ENCODE measurements at regions not wholly inside any gene's neighbourhood (a gene's known extent, or its start where the extent isn't known, plus 50 kb on each side); places are given as distances from the start of the nearest gene placed in this dataset.

DNA sequence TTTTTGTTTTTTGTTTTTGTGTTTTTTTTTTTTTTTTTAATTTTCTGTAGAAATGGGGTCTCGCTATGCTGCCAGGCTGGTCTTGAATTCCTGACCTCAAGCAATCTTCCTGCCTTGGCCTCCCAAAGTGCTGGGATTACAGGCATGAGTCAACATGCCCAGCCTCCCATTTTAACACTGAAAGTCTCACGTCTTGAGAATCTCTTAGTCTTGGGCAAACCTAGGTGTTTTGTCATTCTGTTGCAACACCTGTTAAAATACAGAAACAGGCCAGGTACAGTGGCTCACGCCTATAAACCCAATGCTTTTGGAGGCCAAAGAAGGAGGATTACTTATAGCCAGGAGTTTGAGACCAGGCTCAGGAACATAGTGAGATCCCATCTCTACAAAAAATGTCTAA is 599.0 kb downstream of the TLR4 start:
- TF ChIP-seq EZH2 (IDR thresholded peaks at IDR 0.05; ENCODE audit: low read length, missing control alignments): no peak
- TF ChIP-seq, protein P1, sequence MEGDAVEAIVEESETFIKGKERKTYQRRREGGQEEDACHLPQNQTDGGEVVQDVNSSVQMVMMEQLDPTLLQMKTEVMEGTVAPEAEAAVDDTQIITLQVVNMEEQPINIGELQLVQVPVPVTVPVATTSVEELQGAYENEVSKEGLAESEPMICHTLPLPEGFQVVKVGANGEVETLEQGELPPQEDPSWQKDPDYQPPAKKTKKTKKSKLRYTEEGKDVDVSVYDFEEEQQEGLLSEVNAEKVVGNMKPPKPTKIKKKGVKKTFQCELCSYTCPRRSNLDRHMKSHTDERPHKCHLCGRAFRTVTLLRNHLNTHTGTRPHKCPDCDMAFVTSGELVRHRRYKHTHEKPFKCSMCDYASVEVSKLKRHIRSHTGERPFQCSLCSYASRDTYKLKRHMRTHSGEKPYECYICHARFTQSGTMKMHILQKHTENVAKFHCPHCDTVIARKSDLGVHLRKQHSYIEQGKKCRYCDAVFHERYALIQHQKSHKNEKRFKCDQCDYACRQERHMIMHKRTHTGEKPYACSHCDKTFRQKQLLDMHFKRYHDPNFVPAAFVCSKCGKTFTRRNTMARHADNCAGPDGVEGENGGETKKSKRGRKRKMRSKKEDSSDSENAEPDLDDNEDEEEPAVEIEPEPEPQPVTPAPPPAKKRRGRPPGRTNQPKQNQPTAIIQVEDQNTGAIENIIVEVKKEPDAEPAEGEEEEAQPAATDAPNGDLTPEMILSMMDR (conservative IDR thresholded peaks at IDR 0.05 in 1 of 2, IDR thresholded peaks at IDR 0.05 in 1 of 2; ENCODE audit: low read depth in 1 of 2, low read length in 2 of 2): no peak
- Histone ChIP-seq H3K4me2 (ENCODE audit: extremely low read depth, insufficient read depth, low read length) (no peak overlapping the region), H3K4me3 (replicated peaks in 1 of 4; ENCODE audit: control extremely low read depth in 1 of 4, insufficient read depth in 1 of 4, low read depth in 3 of 4, low read length in 4 of 4) (no peak overlapping the region), H3K79me2 (ENCODE audit: control insufficient read depth, insufficient read depth, low read length) (no peaks in the 10 kb centered on the region), H3K27me3 (ENCODE audit: control insufficient read depth, insufficient read depth, low read length) (no peaks in the 10 kb centered on the region), H4K20me1 (ENCODE audit: control insufficient read depth, extremely low read depth, insufficient read depth, low read length) (no peaks in the 10 kb centered on the region), H3K36me3 (ENCODE audit: control insufficient read depth, insufficient read depth, low read length) (no peaks in the 10 kb centered on the region), H3K4me1 (ENCODE audit: control insufficient read depth, extremely low read depth, insufficient read depth, low read length) (no peaks in the 10 kb centered on the region), H2AFZ (ENCODE audit: low read length) (no peak overlapping the region), H3K27ac (ENCODE audit: insufficient read depth, low read length) (no peak overlapping the region), H3K9ac (ENCODE audit: insufficient read depth, low read length) (no peak overlapping the region), H3K9me3 (ENCODE audit: control insufficient read depth, insufficient read depth, low read depth, low read length) (no peaks in the 10 kb centered on the region)
- no peak for DNase-seq (ENCODE audit: low read depth in 2 of 2)

DNA sequence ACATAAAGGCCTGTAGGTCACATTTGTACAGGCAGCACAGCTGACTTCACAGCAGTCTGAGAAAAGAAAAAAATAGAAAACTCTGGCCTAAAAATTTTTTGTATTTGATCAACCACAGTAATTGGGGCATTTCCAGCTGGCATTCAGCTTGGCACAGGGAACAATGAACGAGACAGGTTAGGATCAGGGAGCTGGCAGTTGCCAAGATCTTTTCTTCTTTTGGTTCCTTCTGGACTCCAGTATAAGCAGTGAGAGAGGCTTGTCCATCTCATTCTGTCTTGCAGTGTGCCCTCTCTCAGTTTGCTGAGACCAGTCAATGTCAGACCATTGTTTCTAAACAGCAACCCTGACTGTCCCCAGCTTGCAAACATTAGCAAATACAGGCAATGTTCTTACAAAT is 601.1 kb downstream of the TLR4 start:
- Histone ChIP-seq H3K4me3 (replicated peaks in 1 of 4; ENCODE audit: control extremely low read depth in 1 of 4, insufficient read depth in 1 of 4, low read depth in 3 of 4, low read length in 4 of 4) (no peak overlapping the region), H3K79me2 (ENCODE audit: control insufficient read depth, insufficient read depth, low read length) (no peaks in the 10 kb centered on the region), H3K9ac (ENCODE audit: insufficient read depth, low read length) (no peak overlapping the region), H3K36me3 (ENCODE audit: control insufficient read depth, insufficient read depth, low read length) (no peaks in the 10 kb centered on the region), H3K27me3 (ENCODE audit: control insufficient read depth, insufficient read depth, low read length) (no peaks in the 10 kb centered on the region), H3K4me1 (ENCODE audit: control insufficient read depth, extremely low read depth, insufficient read depth, low read length) (no peaks in the 10 kb centered on the region), H4K20me1 (ENCODE audit: control insufficient read depth, extremely low read depth, insufficient read depth, low read length) (no peaks in the 10 kb centered on the region), H3K27ac (ENCODE audit: insufficient read depth, low read length) (no peak overlapping the region), H2AFZ (ENCODE audit: low read length) (no peak overlapping the region), H3K4me2 (ENCODE audit: extremely low read depth, insufficient read depth, low read length) (no peak overlapping the region), H3K9me3 (ENCODE audit: control insufficient read depth, insufficient read depth, low read depth, low read length) (no peaks in the 10 kb centered on the region)
- TF ChIP-seq, protein P1 (conservative IDR thresholded peaks at IDR 0.05 in 1 of 2, IDR thresholded peaks at IDR 0.05 in 1 of 2; ENCODE audit: low read depth in 1 of 2, low read length in 2 of 2): no peak
- no peak for TF ChIP-seq EZH2 (IDR thresholded peaks at IDR 0.05; ENCODE audit: low read length, missing control alignments)
- no peak for DNase-seq (ENCODE audit: low read depth in 2 of 2)

DNA sequence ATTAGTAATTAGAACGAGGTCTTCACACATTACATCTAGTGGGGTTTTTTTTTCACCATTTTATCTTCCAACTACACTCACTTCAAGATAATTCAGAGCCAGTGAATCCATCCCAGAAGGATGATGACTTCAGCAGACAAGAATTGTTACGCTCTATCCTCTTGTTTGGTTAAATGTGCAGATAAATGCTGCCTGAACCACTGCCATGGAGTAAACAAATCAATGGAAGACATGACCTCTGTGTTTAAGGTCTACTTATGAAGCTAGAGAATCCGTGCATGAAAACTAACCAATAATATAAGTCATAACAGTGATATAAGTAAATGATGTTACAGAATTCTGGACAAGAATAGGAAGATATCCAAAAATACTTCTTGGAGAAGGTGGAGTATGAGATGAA is 602.6 kb downstream of the TLR4 start:
- H3K9ac ChIP-seq (ENCODE audit: insufficient read depth, low read length): no peak overlapping the region
- DNase-seq (ENCODE audit: low read depth in 2 of 2): no peak
- no peaks in the 10 kb centered on the region for H3K27me3 ChIP-seq (ENCODE audit: control insufficient read depth, insufficient read depth, low read length)
- no peak overlapping the region for H3K27ac ChIP-seq (ENCODE audit: insufficient read depth, low read length)
- TF ChIP-seq EZH2 (IDR thresholded peaks at IDR 0.05; ENCODE audit: low read length, missing control alignments): no peak
- TF ChIP-seq, protein P1 (conservative IDR thresholded peaks at IDR 0.05 in 1 of 2, IDR thresholded peaks at IDR 0.05 in 1 of 2; ENCODE audit: low read depth in 1 of 2, low read length in 2 of 2): no peak
- no peak overlapping the region for H3K4me2 ChIP-seq (ENCODE audit: extremely low read depth, insufficient read depth, low read length)
- no peaks in the 10 kb centered on the region for H3K4me1 ChIP-seq (ENCODE audit: control insufficient read depth, extremely low read depth, insufficient read depth, low read length)
- no peaks in the 10 kb centered on the region for H3K9me3 ChIP-seq (ENCODE audit: control insufficient read depth, insufficient read depth, low read depth, low read length)
- H3K79me2 ChIP-seq (ENCODE audit: control insufficient read depth, insufficient read depth, low read length): no peaks in the 10 kb centered on the region
- no peak overlapping the region for H3K4me3 ChIP-seq (replicated peaks in 1 of 4; ENCODE audit: control extremely low read depth in 1 of 4, insufficient read depth in 1 of 4, low read depth in 3 of 4, low read length in 4 of 4)
- no peaks in the 10 kb centered on the region for H4K20me1 ChIP-seq (ENCODE audit: control insufficient read depth, extremely low read depth, insufficient read depth, low read length)
- no peak overlapping the region for H2AFZ ChIP-seq (ENCODE audit: low read length)
- H3K36me3 ChIP-seq (ENCODE audit: control insufficient read depth, insufficient read depth, low read length): no peaks in the 10 kb centered on the region
